ENCODE measurements at regions not wholly inside any gene's neighbourhood (a gene's known extent, or its start where the extent isn't known, plus 50 kb on each side); places are given as distances from the start of the nearest gene placed in this dataset.

GRCh38 chr3:180267202-180267843, 230.6 kb upstream of the PEX5L start:
- intact Hi-C loops (cut with micrococcal nuclease; ENCODE audit: unreplicated experiment): no loop called here
- Mint-ChIP-seq H3K36me3 (ENCODE audit: insufficient read depth, unreplicated experiment) (no peaks in the 10 kb centered on the region), H3K4me3 (ENCODE audit: unreplicated experiment) (no peak overlapping the region), H3K27me3 (ENCODE audit: insufficient read depth, unreplicated experiment) (no peaks in the 10 kb centered on the region), H3K9me3 (ENCODE audit: unreplicated experiment) (no peaks in the 10 kb centered on the region), H3K4me1 (ENCODE audit: low read depth, unreplicated experiment) (no peaks in the 10 kb centered on the region), H3K27ac (ENCODE audit: unreplicated experiment) (no peak overlapping the region)
- no peaks in the 10 kb centered on the region for H3K27me3 ChIP-seq (replicated peaks; ENCODE audit: control insufficient read depth, insufficient read depth, low read length)
- no TSS peak for BruUV-seq (replicated peaks)
- no peaks in the 10 kb centered on the region for H3K9me3 ChIP-seq
- TF ChIP-seq CTCF (IDR thresholded peaks at IDR 0.05; ENCODE audit: insufficient read depth in 1 of 2, low read depth in 1 of 2, low read length in 1 of 2, severe bottlenecking in 1 of 2, unreplicated experiment in 1 of 2): no peak
- ChIA-PET CTCF (no interaction called here), POLR2A (no interaction called here)
- H3K4me1 ChIP-seq: no peaks in the 10 kb centered on the region
- no peaks in the 10 kb centered on the region for H3K36me3 ChIP-seq (ENCODE audit: control insufficient read depth, insufficient read depth, low read length)
- no peak overlapping the region for H3K4me3 ChIP-seq (ENCODE audit: low read depth, low read length)
- no peak for DNase-seq

GRCh38 chr3:180274536-180274935, 237.8 kb upstream of the PEX5L start:
- H3K27ac Mint-ChIP-seq (ENCODE audit: unreplicated experiment): no peak overlapping the region

GRCh38 chr3:180275176-180275575, 238.4 kb upstream of the PEX5L start:
- no peaks in the 10 kb centered on the region for H3K4me1 ChIP-seq
- no peaks in the 10 kb centered on the region for H3K9me3 ChIP-seq
- H3K36me3 Mint-ChIP-seq (ENCODE audit: insufficient read depth, unreplicated experiment): no peaks in the 10 kb centered on the region
- H3K9me3 Mint-ChIP-seq (ENCODE audit: unreplicated experiment): no peaks in the 10 kb centered on the region
- ChIA-PET CTCF (no interaction called here), POLR2A (no interaction called here)
- no peaks in the 10 kb centered on the region for H3K4me1 Mint-ChIP-seq (ENCODE audit: low read depth, unreplicated experiment)
- H3K4me3 ChIP-seq (ENCODE audit: low read depth, low read length): no peak overlapping the region
- H3K27ac Mint-ChIP-seq (ENCODE audit: unreplicated experiment): no peak overlapping the region
- H3K36me3 ChIP-seq (ENCODE audit: control insufficient read depth, insufficient read depth, low read length): no peaks in the 10 kb centered on the region
- intact Hi-C loops (cut with micrococcal nuclease; ENCODE audit: unreplicated experiment): no loop called here
- H3K27me3 ChIP-seq (replicated peaks; ENCODE audit: control insufficient read depth, insufficient read depth, low read length): no peaks in the 10 kb centered on the region
- TF ChIP-seq CTCF (IDR thresholded peaks at IDR 0.05; ENCODE audit: insufficient read depth in 1 of 2, low read depth in 1 of 2, low read length in 1 of 2, severe bottlenecking in 1 of 2, unreplicated experiment in 1 of 2): no peak
- no peak overlapping the region for H3K4me3 Mint-ChIP-seq (ENCODE audit: unreplicated experiment)
- peaks cover 6% of the 10 kb centered on the region for H3K27me3 Mint-ChIP-seq (ENCODE audit: insufficient read depth, unreplicated experiment)
- BruUV-seq (replicated peaks): no TSS peak
- DNase-seq: no peak

More at GRCh38 chr3:180274536-180274935, 237.8 kb upstream of the PEX5L start:
- Mint-ChIP-seq H3K4me3 (ENCODE audit: unreplicated experiment) (no peak overlapping the region), H3K4me1 (ENCODE audit: low read depth, unreplicated experiment) (no peaks in the 10 kb centered on the region), H3K36me3 (ENCODE audit: insufficient read depth, unreplicated experiment) (no peaks in the 10 kb centered on the region), H3K9me3 (ENCODE audit: unreplicated experiment) (no peaks in the 10 kb centered on the region), H3K27me3 (ENCODE audit: insufficient read depth, unreplicated experiment) (peaks cover 6% of the 10 kb centered on the region)
- ChIA-PET POLR2A (no interaction called here), CTCF (no interaction called here)
- BruUV-seq (replicated peaks): no TSS peak
- no peaks in the 10 kb centered on the region for H3K9me3 ChIP-seq
- intact Hi-C loops (cut with micrococcal nuclease; ENCODE audit: unreplicated experiment): no loop called here
- DNase-seq: no peak
- no peaks in the 10 kb centered on the region for H3K4me1 ChIP-seq
- TF ChIP-seq CTCF (IDR thresholded peaks at IDR 0.05; ENCODE audit: insufficient read depth in 1 of 2, low read depth in 1 of 2, low read length in 1 of 2, severe bottlenecking in 1 of 2, unreplicated experiment in 1 of 2): no peak
- no peaks in the 10 kb centered on the region for H3K27me3 ChIP-seq (replicated peaks; ENCODE audit: control insufficient read depth, insufficient read depth, low read length)
- no peak overlapping the region for H3K4me3 ChIP-seq (ENCODE audit: low read depth, low read length)
- no peaks in the 10 kb centered on the region for H3K36me3 ChIP-seq (ENCODE audit: control insufficient read depth, insufficient read depth, low read length)

All from Caco-2 (cell line).